GM18502 (cell line): ENCODE measurements at regions not wholly inside any gene's neighbourhood (a gene's known extent, or its start where the extent isn't known, plus 50 kb on each side); places are given as distances from the start of the nearest gene placed in this dataset.
A peak's percentile ranks its signal among the peaks of the same experiment; 100 is the strongest.

Experiments used
- ATAC-seq: cut with Tn5 transposase; IDR thresholded peaks from one replicate; pipeline ENCODE4 v1.9.1; 2021; ENCODE audit warnings: mild to moderate bottlenecking; ENCODE audit not compliant: unreplicated experiment, poor library complexity

DNA sequence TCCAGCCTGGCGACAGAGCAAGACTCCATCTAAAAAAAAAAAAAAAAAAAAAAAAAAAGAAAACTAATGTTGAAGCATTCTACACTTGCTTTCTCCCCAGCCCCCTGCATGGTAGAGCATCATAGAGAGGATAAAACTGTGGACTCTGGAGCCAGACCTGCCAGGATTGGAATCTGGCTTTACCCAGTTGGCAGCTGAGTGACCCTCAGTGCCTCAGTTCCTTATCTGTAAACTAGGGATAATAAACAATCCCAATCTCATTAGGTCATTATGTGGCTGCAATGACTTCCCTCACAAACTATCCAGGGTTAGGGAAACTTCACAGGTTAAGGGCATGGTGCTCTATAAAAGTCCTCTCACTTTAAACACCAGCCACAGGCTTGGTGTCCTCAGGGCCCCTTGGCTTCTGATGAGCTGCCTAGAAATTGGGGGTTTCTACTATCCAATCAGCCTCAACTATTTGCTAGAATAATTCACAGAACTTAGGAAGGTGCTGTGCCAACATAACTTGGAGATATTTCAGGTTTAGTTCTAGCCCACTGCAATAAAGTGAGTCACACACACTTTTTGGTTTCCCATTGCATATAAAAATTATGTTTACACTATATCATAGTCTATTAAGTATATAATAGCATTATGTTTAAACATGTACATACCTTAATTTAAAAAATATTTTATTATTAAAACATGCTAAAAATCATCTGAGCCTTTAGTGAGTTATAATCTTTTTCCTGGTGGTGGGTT is 180.5 kb upstream of the B3GALT2 start:
- ATAC-seq, result no peak

DNA sequence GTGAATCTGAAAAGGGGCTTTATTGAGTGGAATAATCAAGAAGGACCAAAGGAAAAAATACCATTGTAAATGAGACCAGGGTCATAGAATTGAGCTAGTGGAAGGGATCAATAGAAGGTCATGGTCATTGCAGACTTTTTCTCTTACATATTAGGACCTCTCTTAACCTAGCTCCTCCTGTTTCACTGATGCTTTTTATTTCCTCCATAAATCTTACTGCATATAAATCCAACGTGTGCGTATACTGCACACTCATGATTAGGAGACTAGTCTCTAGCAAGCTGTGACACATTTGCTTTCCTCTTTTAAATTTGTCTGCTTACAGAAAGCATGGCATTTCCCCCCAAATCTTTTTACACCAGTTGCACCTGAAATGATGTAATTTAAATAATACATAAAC is 179.6 kb upstream of the B3GALT2 start:
- ATAC-seq, result no peak

DNA sequence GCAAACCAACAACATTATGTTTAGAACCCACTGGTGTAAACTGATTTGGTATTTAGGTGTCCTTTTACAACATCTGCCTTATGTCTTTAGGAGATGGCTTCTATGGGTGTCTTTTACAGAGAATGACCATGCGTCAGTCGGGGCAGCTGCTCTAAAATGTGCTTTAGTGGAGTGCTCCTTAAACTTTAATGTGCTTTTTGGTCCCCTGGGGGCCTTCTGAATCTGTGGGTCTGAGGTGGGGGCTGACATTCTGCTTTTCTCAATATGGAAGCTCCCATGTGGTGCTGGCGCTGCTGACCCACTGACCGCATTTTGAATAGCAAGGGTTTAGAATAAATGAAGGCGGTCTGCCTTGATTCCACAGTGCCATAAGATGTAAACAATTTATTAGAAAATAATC is 173.2 kb upstream of the B3GALT2 start:
- no peak for ATAC-seq

DNA sequence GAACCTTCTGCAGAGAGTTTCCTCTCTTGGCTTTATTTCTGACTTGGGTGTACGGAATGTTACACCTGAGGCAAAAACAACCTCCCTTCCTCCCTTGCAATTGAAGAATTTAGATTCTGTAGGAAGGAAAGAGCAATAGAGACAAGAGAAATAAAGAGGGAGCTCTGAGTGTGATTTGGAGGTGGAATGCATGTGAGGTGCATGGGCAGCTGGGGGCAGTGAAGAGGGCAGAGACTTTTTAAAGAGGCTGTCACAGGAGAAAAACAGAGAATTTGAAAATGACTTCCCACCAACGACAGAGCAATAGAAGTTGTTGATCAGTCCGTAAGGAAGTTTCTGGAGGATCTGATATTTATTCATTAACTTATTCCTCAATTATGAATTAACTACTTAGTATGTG is 172.0 kb upstream of the B3GALT2 start:
- no peak for ATAC-seq

DNA sequence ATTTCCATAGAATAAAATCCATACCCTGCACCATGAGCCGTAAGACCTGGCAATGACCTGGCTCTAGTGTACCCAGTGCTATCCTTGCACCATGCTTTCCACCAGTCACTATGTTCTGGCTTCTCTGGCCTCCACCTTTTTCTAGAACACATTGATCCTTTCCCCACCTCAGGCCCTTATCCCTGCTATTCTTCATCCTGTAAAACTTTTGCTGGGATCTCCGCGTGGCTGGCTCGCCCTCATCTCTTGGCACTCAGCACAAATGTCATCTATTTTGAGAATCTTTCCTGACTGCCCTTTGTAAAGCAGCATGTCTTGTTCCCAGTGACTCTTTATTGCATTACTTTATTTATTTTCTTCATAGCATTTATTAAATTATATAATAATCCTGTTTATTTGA is 169.8 kb upstream of the B3GALT2 start:
- ATAC-seq, result no peak

DNA sequence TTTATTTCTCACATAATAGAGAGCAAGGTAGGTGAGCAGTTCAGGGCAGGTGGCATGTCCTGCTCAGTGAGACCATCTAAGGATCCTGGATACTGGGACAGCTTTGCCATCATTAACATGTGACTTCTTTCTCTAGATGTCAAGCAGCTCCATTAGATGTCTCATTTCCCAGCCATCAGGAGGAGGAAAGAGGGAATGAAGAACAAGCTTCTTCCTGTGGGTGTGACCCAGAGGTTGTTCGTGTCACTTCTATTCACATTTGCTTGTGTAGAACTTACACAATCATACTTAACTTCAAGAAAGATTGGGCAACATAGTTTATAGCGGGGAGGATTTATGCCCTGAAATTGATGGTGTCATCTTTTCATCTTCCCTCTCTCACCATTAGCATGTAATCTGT is 169.2 kb upstream of the B3GALT2 start:
- no peak for ATAC-seq

DNA sequence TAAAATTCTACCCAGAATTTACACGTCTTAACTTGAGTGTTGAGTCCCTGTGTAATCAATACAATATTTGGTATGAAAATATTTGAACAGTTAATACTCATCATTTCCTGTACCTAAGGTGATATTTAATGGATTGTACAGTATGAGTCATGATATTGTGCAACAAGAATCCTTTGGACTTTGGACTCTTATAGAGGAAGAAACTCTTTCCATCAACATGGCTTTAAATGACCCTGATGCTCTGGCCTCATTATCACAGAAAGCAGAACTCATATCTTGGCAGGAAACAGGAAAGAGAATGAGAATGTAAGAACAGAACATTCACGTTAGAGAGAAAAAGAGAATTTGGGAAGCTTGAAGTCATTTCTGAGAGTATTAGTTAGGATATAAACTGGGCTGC is 168.8 kb upstream of the B3GALT2 start:
- ATAC-seq, result no peak

DNA sequence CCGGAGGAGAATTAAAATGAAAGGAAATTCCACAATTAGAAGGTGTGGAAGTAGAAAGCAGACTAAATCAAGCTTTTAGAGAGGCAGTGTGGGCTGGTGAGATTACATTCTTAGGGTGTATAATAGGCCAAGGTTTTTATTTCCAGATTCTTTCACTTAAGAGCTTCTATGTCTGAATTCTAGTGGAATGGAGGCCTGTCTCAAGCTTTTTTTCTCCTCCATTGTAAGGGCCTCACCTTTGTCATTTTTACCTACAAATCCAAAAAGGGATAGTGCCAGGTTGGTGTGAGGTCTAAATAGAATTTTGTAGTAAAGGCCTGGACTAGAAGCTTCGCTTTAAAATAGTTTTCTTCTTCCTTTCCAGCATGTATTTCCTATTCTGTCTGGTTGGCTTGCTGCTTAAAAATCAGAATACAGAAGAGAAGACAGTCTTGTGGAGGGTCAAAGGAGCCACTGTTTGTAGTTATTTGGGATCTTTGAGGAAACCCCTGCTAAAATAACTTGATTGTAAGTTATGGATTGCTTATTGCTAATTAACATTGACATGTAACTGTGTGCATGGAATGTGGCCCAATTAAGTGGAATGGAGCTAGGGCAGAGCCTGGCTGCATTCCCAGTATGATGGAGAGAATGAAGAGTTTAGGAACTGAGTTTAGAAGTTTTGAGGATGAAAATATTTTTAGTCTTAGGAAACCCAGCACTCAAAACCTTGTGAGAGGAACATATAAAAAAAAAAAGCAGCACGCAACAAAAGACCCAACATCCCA is 162.5 kb upstream of the B3GALT2 start:
- ATAC-seq, result no peak

DNA sequence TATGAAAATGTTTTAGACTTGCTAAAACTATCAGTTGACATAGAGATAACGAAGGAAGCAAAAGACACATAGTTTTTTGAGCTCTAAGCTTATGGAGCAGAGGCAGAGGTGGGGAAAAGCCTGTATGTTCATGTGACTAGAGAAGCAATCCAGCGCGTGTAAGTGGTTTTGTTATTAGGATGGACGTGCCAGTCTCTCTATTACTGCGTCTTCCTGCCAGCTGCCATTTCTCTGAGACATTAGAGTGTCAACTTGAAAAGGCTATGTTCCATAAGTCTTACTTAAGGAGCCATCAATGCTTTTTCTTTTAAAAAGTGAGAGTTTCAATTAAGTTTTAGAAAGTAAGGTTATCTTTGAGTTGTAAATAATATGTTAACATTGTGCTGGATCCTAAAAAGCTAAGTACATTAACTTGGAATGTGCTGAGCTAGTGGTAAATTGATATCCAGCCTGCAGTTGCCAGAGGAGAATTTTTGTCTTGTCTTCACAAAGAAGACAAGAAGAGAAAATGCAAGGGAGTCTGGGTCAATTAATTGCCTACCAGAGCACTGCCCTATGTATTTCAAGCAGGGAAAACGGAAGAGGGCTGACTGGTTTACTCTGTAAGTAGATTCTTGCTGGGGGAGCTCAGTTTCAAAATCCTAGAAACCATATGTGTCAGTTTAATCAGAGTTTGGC is 161.8 kb upstream of the B3GALT2 start:
- ATAC-seq, result no peak

DNA sequence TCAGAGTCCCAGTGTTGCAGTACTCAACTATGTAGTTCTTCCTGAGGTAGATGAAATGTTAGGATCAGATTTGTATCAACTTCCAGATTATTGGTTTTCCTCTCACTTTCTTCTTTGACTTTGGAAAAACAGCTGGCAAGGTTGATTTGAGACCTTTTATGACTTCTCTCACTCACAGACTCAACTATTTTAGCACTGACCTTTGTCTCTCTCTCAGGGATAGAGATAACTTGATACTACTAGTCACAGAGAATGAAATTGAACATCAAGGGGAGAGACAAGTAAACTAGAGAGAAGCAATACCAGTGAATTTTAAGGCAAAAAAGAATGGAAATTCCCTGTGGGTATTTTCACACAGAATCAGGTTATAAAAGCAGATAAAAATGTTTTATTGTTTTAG is 159.7 kb upstream of the B3GALT2 start:
- no peak for ATAC-seq

DNA sequence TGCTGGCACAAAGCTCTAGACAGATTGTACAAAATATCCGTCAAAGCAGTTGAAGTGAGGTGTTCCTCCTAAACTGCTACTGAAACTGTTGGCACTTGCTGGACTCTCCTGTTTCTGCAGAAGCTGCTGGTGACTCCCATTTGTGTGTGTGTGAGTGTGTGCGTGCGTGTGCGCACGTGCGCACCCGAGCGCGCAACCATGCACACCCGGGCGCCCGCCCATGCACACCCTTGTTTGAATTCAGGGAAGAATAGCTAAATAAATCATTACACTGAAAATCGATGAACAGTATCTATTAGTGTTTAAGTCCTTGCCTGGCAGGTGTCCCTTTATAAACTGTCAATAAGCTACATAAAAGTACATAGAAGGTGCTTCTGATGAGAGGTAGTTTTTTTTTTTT is 156.4 kb upstream of the B3GALT2 start:
- no peak for ATAC-seq

DNA sequence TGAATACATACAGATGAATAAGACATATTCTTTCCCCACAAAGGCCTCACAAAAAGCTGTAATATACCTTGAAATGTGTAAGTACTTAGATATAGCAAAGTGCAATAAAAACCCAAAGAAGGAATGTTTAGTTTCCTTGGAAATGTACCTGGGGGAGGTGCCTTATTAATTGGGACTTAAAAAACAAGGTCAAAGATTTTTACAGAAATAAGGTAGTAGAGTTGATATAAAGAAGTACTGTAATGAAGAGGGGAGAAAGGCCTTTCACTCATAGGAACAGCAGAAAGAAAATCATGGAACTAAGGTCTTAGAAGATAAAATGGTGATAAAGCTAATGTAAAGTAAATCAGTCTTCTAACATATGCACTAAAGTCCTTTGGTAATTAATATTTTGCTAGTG is 153.9 kb upstream of the B3GALT2 start:
- no peak for ATAC-seq

DNA sequence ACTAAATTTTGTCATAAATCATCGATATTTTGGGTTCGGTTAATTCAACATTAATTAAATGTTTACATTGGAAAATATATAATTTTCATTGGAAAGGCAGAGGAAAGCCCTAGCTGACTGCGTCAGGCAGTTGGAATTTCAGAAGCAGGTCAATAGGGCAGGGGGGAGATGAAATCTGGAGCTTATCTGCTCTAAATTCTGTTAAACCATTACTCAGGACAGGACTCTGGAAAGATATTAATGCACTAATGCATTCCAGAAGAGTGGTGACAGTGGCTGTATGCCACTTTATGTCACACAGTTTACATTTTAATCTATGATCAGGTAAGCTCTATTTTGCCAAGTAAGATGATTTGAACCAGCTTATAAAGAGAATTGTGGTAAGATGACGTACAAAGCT is 153.0 kb upstream of the B3GALT2 start:
- ATAC-seq, result no peak

DNA sequence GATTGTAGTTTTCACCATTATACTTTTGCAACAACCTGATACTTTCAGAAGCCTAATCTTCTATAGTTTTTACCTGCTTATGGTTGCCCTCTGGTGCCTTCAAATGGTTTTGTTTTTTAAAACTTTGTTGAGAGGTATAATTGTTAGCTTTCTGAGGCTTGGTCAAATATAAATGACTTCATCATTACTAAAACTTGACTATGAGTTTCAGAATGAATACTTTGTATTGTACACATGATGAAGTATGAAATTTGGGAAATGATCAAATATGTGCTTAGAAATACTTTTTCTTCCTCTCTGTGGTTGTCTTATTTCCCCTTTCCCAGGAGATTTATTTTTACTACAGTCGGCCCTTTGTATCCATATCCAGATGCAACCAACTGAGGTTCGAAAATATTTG is 151.8 kb upstream of the B3GALT2 start:
- ATAC-seq, result peak; percentile 64

DNA sequence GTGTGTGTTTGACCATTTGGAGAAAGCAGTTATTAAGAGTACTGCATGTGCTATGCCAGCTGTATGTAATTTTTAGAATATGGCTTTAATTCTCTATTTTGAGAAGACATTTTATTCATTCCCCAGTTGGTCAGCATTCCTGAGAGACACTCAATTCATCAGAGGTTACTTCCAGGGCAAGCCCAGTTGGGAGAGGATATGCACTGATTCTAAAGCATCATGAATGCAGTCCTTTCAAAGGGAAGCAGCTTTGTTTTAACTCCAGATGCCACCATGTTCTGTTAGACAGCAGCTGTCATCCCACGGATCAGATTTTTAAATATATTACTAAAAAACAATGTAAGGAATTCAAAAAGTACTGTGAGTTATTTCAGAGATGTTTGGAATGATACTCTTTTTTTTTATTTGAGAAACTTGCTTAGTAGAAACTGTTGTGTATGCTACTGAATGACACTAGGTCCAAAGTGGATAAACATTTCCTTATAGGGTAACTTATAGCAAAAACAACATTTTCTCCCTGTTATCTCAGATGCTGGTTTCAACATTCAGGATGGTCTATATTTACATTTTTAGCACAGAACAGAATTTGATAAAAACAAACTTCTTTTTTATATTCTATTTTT is 149.5 kb upstream of the B3GALT2 start:
- no peak for ATAC-seq

DNA sequence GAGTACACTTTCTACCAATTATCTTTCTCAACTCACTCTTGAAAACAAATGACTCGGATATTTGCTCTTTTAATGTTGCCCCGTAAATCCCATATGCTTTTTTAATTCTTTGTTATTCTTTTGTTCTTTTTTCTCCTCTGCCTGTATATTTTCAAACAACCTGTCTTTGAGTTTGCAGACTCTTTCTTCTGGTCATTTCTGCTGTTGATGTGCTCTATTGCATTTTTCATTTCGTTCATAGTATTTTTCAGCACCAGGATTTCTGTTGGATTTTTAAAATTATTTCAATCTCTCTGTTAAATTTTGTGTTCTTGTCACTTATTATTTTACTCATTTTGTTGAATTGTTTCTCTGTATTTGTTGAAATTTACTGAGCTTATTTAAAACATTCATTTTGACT is 146.8 kb upstream of the B3GALT2 start:
- no peak for ATAC-seq

DNA sequence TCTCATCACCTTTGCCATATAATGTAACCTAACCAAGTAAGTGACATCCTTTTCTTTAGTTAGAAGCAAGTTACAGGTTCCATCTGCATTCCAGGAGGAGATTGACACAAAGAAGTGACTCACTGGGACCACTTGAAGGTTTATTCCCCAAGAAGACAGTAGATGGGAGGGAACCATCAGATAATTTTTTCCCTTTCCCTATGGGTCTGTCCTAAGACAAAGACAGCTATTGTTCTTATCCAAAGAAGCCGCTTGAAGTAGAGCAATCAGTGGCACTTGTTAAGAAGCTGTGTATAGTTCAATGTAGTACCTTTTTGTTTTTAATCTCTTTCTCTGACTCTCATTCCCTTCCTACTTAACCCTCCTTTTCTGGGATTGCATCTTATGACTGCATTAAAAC is 139.9 kb upstream of the B3GALT2 start:
- no peak for ATAC-seq

DNA sequence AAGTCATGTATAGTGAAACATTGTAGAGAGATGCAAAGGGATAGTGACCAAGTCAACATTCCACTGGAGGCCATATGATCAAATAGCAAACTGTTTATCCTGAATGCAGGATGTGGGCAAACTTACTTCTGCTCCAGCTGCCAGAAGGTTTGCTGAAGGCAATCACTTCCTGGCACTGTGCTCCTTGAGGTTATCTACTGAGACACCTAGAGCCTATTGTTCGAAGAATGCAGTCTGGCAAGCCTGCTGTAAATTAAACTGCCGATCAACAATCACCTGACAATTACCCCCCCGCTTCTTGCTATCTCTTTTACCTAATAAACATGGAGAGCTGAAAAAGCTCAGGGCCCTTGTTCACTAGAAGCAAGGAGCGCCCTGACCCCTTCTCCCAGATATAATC is 139.4 kb upstream of the B3GALT2 start:
- ATAC-seq, result no peak

DNA sequence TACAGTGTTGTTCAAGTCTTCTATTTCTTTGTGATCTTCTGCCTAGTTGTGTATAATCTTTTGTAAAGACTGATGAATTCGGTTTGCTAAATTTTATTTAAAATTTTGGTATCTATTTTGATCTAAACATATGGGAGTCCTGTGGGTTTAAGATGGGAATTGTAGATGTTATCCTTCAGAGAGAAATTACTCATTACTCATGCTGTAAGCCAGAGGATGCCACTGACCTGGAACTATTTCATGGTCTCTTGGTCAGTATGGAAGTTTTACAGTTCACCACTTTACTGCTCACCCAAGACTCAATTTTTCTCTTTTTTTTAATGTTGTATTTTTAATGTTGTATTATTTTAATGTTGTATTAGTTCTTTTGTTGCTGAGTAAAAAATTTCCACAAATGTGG is 138.6 kb upstream of the B3GALT2 start:
- no peak for ATAC-seq

DNA sequence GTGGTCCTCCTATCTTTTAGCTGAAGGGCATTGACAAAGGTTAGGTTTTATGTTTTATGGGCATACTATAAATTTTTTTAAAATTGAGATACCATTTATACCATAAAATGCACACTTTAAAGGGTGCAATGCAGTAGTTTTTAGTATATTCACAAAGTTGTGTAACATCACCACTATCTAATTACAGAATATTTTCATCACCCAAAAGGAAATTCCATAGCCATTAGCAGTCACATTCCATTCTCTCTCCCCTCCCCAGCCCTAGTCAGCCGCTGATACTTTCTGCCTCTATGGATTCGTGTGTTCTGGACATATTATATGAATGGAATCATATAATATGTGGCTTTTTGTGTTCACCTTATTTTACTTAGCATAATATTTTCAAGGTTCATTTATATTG is 135.8 kb upstream of the B3GALT2 start:
- ATAC-seq, result no peak

DNA sequence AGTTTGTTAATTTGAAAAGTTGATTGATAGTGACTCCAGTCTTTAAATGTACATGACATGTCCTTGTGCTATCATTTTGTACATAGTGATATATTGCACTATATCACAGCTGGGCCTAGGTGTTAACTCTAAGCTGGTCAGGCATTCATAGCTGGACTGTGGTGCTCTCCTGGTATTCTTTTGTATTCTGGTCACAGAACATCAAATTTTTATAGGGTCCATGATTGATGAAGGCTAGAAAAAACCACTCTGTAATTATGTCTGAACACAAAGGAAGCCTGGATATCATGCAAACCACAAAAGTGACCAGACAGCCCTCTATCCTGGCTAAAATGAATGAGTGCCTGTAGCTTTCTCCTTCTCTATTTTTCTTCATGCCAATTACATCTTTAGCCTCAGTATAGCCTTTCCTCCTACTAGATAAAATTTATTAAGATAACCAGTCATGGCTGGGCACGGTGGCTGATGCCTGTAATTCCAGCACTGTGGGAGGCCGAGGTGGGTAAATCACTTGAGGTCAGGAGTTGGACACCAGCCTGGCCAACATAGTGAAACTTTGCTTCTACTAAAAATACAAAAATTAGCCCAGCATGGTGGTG is 134.9 kb upstream of the B3GALT2 start:
- ATAC-seq, result no peak
